Testis (tissue), 2 donors: ENCODE measurements at regions not wholly inside any gene's neighbourhood (a gene's known extent, or its start where the extent isn't known, plus 50 kb on each side); places are given as distances from the start of the nearest gene placed in this dataset.

Experiments
- DNase-seq: peaks from one replicate; pipeline ENCODE4 v3.0.0-alpha.2; 2019
- H3K27ac ChIP-seq, 2 donors: fragments of 200-600 bp; sonication (generic); one replicate each; pipeline ENCODE4 v1.5.1; 2019
- H3K27me3 ChIP-seq: fragments of 200-600 bp; sonication (generic); one replicate; pipeline ENCODE4 v1.5.1; 2019
- H3K36me3 ChIP-seq: fragments of 200-600 bp; sonication (generic); one replicate; pipeline ENCODE4 v1.5.1; 2017; ENCODE audit warnings: low read depth; ENCODE audit errors: missing control alignments
- H3K4me1 ChIP-seq: fragments of 200-600 bp; sonication (generic); one replicate; pipeline ENCODE4 v1.5.1; 2019
- H3K4me3 ChIP-seq, 2 donors: fragments of 200-600 bp; sonication (generic); one replicate each; pipeline ENCODE4 v1.5.1; 2017 to 2019
- H3K9me3 ChIP-seq: fragments of 200-600 bp; sonication (generic); one replicate; pipeline ENCODE4 v1.5.1; 2017
- CTCF ChIP-seq, 3 experiments: fragments of 450-650 bp in 2 of 3; fragments of 200-600 bp in 1 of 3; sonication (generic) in 1 of 3; IDR thresholded peaks; one replicate each; pipeline ENCODE4 v1.5.1; 2016 to 2019; ENCODE audit warnings: antibody characterized with exemption in 3 of 3, mild to moderate bottlenecking in 2 of 3, moderate library complexity in 1 of 3
- POLR2A ChIP-seq: fragments of 450-650 bp; IDR thresholded peaks from one replicate; pipeline ENCODE4 v1.6.1; 2017; ENCODE audit warnings: antibody characterized with exemption, mild to moderate bottlenecking, moderate library complexity
- WGBS, 2 donors: methylation state at CpG; one replicate each; pipeline ENCODE4 v1.1.5; 2018; 5-methylcytosine and 5-hydroxymethylcytosine counted together
- intact Hi-C: fragments of 100-400 bp; cut with DNase I; formaldehyde crosslinking; loops from one replicate; pipeline ENCODE4 v1.15.1; 2023; ENCODE audit warnings: low total_unique reads

DNA sequence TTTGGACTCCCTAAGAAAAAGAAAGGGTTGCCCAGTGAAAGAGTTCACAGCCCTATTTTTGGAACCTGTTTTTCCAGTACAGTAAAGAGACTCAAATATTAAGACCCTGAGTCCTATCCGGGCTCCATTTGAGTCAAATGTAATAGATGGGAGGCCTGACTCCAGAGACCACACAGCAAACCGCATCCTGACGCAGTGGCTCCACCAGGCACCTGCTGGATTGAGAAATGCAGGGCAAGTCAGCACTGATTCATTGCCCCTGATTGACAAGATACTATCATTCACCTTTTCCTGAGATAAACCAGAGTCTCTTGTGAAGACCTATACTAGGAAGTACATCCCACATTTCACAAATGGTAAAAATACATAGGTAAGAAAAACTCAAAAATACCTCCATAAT lies 715.7 kb upstream of the SOX9 start:
- DNase-seq: no peak
- no peaks in the 10 kb centered on the region for H3K27me3 ChIP-seq
- no peak overlapping the region for H3K27ac ChIP-seq
- intact Hi-C loops: no loop called here
- H3K9me3 ChIP-seq: no peaks in the 10 kb centered on the region
- H3K4me3 ChIP-seq: no peak overlapping the region
- 82 to 93% methylated on average over 3 of the region's 3 CpGs for WGBS, 2 donors
- H3K36me3 ChIP-seq: no peaks in the 10 kb centered on the region
- H3K4me1 ChIP-seq: no peaks in the 10 kb centered on the region
- TF ChIP-seq POLR2A (no peak), CTCF (IDR thresholded peaks at IDR 0.05) (no peak)

GRCh38 chr17:71407981-71408380 lies 712.8 kb upstream of the SOX9 start:
- DNase-seq: no peak
- H3K27me3 ChIP-seq: no peaks in the 10 kb centered on the region
- no peaks in the 10 kb centered on the region for H3K9me3 ChIP-seq
- no peak for TF ChIP-seq CTCF (IDR thresholded peaks at IDR 0.05)
- no peak for TF ChIP-seq POLR2A
- H3K36me3 ChIP-seq: no peaks in the 10 kb centered on the region
- WGBS, 2 donors: 68 to 76% methylated on average over 9 of the region's 9 CpGs
- intact Hi-C loops: no loop called here
- H3K4me3 ChIP-seq: no peak overlapping the region
- no peaks in the 10 kb centered on the region for H3K4me1 ChIP-seq
- no peak overlapping the region for H3K27ac ChIP-seq

- Histone ChIP-seq H3K36me3 (no peaks in the 10 kb centered on the region), H3K27ac (no peak overlapping the region), H3K27me3 (no peaks in the 10 kb centered on the region), H3K4me1 (no peaks in the 10 kb centered on the region), H3K9me3 (no peaks in the 10 kb centered on the region), H3K4me3 (no peak overlapping the region)
- no peak for DNase-seq
- intact Hi-C loops: no loop called here
- TF ChIP-seq POLR2A (no peak), CTCF (IDR thresholded peaks at IDR 0.05) (no peak)
- WGBS, 2 donors: 40 to 81% methylated on average over 1 of the region's 1 CpG
These were observed 711.7 kb upstream of the SOX9 start for GRCh38 chr17:71409137-71409536.

- no peak for DNase-seq
- intact Hi-C loops: no loop called here
- TF ChIP-seq POLR2A: no peak
- TF ChIP-seq CTCF (IDR thresholded peaks at IDR 0.05): no peak
- Histone ChIP-seq H3K4me1 (no peaks in the 10 kb centered on the region), H3K9me3 (no peaks in the 10 kb centered on the region), H3K4me3 (no peak overlapping the region), H3K36me3 (no peaks in the 10 kb centered on the region), H3K27ac (no peak overlapping the region), H3K27me3 (no peaks in the 10 kb centered on the region)
- WGBS, 2 donors: 37 to 55% methylated on average over 4 of the region's 4 CpGs
These were observed 711.1 kb upstream of the SOX9 start for GRCh38 chr17:71409712-71410111.

GRCh38 chr17:71412803-71413202 lies 708.0 kb upstream of the SOX9 start:
- H3K27me3 ChIP-seq: no peaks in the 10 kb centered on the region
- 88 to 93% methylated on average over 5 of the region's 5 CpGs for WGBS, 2 donors
- no peaks in the 10 kb centered on the region for H3K4me1 ChIP-seq
- no peak overlapping the region for H3K27ac ChIP-seq
- no peak overlapping the region for H3K4me3 ChIP-seq
- TF ChIP-seq POLR2A (no peak), CTCF (IDR thresholded peaks at IDR 0.05) (no peak)
- H3K36me3 ChIP-seq: no peaks in the 10 kb centered on the region
- no peak for DNase-seq
- intact Hi-C loops: no loop called here
- H3K9me3 ChIP-seq: no peaks in the 10 kb centered on the region
